GM23248 (cell line): ENCODE measurements at regions not wholly inside any gene's neighbourhood (a gene's known extent, or its start where the extent isn't known, plus 50 kb on each side); places are given as distances from the start of the nearest gene placed in this dataset.

Experiments used
- DNase-seq: peaks from one replicate; pipeline ENCODE4 v3.0.0-alpha.2; 2015
- H2AFZ ChIP-seq: fragments of 200-600 bp; sonication (generic); 2 replicates; pipeline ENCODE4 v1.6.1; 2016; ENCODE audit warnings: antibody characterized with exemption
- H3F3A ChIP-seq: fragments of 200-600 bp; sonication (generic); 2 replicates; pipeline ENCODE4 v1.6.1; 2016; ENCODE audit warnings: mild to moderate bottlenecking, antibody characterized with exemption, mixed run types; ENCODE audit not compliant: insufficient read depth
- H3K27ac ChIP-seq: fragments of 200-600 bp; sonication (generic); 2 replicates; pipeline ENCODE4 v1.5.1; 2016; ENCODE audit warnings: mild to moderate bottlenecking
- H3K27me3 ChIP-seq: fragments of 200-600 bp; sonication (generic); replicated peaks from 2 replicates; pipeline ENCODE4 v1.6.1; 2016; ENCODE audit warnings: mild to moderate bottlenecking; ENCODE audit not compliant: insufficient read depth
- H3K36me3 ChIP-seq: fragments of 200-600 bp; sonication (generic); 2 replicates; pipeline ENCODE4 v1.6.1; 2016; ENCODE audit warnings: low read depth, mild to moderate bottlenecking
- H3K4me1 ChIP-seq: fragments of 200-600 bp; sonication (generic); 2 replicates; pipeline ENCODE4 v1.6.1; 2016; ENCODE audit warnings: mild to moderate bottlenecking; ENCODE audit not compliant: insufficient read depth
- H3K4me2 ChIP-seq: fragments of 200-600 bp; sonication (generic); one replicate; pipeline ENCODE4 v1.6.1; 2016; ENCODE audit warnings: mild to moderate bottlenecking; ENCODE audit not compliant: unreplicated experiment
- H3K4me3 ChIP-seq: fragments of 200-600 bp; sonication (generic); 2 replicates; pipeline ENCODE4 v1.5.1; 2016; ENCODE audit warnings: mild to moderate bottlenecking
- H3K79me2 ChIP-seq: fragments of 200-600 bp; sonication (generic); 2 replicates; pipeline ENCODE4 v1.6.1; 2016; ENCODE audit warnings: mild to moderate bottlenecking; ENCODE audit not compliant: insufficient read depth
- H3K9ac ChIP-seq: fragments of 200-600 bp; sonication (generic); 2 replicates; pipeline ENCODE4 v1.6.1; 2016; ENCODE audit warnings: mild to moderate bottlenecking
- H3K9me2 ChIP-seq: fragments of 200-600 bp; sonication (generic); 2 replicates; pipeline ENCODE4 v1.6.1; 2016; ENCODE audit warnings: mixed run types, mild to moderate bottlenecking, moderate library complexity; ENCODE audit not compliant: insufficient read depth
- H3K9me3 ChIP-seq: fragments of 200-600 bp; sonication (generic); one replicate; pipeline ENCODE4 v1.6.1; 2017; ENCODE audit warnings: low read depth
- H4K20me1 ChIP-seq: fragments of 200-600 bp; sonication (generic); 2 replicates; pipeline ENCODE4 v1.6.0; 2016; ENCODE audit not compliant: insufficient read depth
- EZH2 ChIP-seq: fragments of 200-600 bp; sonication (generic); IDR thresholded peaks from 2 replicates; pipeline ENCODE4 v1.6.1; 2018; ENCODE audit warnings: antibody characterized with exemption, mild to moderate bottlenecking; ENCODE audit not compliant: insufficient read depth, poor library complexity, severe bottlenecking
- EZH2phosphoT487 ChIP-seq: fragments of 200-600 bp; sonication (generic); IDR thresholded peaks from 2 replicates; pipeline ENCODE4 v1.6.1; 2018; ENCODE audit warnings: antibody characterized with exemption, moderate library complexity, mild to moderate bottlenecking, low read depth; ENCODE audit not compliant: insufficient read depth
- whole genome bisulfite sequencing, 2 experiments: methylation state at CpG; one replicate each; pipeline ENCODE4 v1.1.6; 2015 to 2017; ENCODE audit warnings: low lambda C conversion rate in 2 of 2, low coverage in 1 of 2; ENCODE audit errors: missing lambda C conversion rate in 2 of 2; 5-methylcytosine and 5-hydroxymethylcytosine counted together
- in situ Hi-C: fragments of 300-500 bp; cut with MboI; formaldehyde crosslinking; loops from 2 replicates; pipeline ENCODE4 v1.15.0; 2020

- Histone ChIP-seq H3K9me3 (no peaks in the 10 kb centered on the region), H3F3A (no peaks in the 10 kb centered on the region), H3K27me3 (no peaks in the 10 kb centered on the region), H3K4me2 (no peak overlapping the region), H3K27ac (no peak overlapping the region), H4K20me1 (no peaks in the 10 kb centered on the region), H3K36me3 (no peaks in the 10 kb centered on the region), H3K9ac (no peak overlapping the region), H3K4me3 (no peak overlapping the region), H3K9me2 (no peaks in the 10 kb centered on the region), H2AFZ (no peak overlapping the region), H3K4me1 (no peaks in the 10 kb centered on the region), H3K79me2 (no peaks in the 10 kb centered on the region)
- no peak for TF ChIP-seq EZH2
- no peak for TF ChIP-seq EZH2phosphoT487
- in situ Hi-C loops = no loop called here
- 71 to 77% methylated on average over 5 to 7 of the region's 7 CpGs for WGBS, 2 experiments
- DNase-seq = no peak
Observed at GRCh38 chr6:167761794-167762258, 64.9 kb upstream of the AFDN start.

GRCh38 chr6:167762259-167762962 is 64.3 kb upstream of the AFDN start:
- TF ChIP-seq EZH2phosphoT487 = no peak
- no peak for TF ChIP-seq EZH2
- Histone ChIP-seq H3K4me2 (no peak overlapping the region), H3K4me1 (no peaks in the 10 kb centered on the region), H4K20me1 (no peaks in the 10 kb centered on the region), H3K79me2 (no peaks in the 10 kb centered on the region), H3K9ac (no peak overlapping the region), H3F3A (no peaks in the 10 kb centered on the region), H3K36me3 (no peaks in the 10 kb centered on the region), H3K27ac (no peak overlapping the region), H3K9me2 (no peaks in the 10 kb centered on the region), H3K4me3 (no peak overlapping the region), H2AFZ (no peak overlapping the region), H3K9me3 (no peaks in the 10 kb centered on the region), H3K27me3 (no peaks in the 10 kb centered on the region)
- in situ Hi-C loops = no loop called here
- no peak for DNase-seq
- WGBS, 2 experiments = 53% methylated on average over 9 of the region's 9 CpGs

DNA sequence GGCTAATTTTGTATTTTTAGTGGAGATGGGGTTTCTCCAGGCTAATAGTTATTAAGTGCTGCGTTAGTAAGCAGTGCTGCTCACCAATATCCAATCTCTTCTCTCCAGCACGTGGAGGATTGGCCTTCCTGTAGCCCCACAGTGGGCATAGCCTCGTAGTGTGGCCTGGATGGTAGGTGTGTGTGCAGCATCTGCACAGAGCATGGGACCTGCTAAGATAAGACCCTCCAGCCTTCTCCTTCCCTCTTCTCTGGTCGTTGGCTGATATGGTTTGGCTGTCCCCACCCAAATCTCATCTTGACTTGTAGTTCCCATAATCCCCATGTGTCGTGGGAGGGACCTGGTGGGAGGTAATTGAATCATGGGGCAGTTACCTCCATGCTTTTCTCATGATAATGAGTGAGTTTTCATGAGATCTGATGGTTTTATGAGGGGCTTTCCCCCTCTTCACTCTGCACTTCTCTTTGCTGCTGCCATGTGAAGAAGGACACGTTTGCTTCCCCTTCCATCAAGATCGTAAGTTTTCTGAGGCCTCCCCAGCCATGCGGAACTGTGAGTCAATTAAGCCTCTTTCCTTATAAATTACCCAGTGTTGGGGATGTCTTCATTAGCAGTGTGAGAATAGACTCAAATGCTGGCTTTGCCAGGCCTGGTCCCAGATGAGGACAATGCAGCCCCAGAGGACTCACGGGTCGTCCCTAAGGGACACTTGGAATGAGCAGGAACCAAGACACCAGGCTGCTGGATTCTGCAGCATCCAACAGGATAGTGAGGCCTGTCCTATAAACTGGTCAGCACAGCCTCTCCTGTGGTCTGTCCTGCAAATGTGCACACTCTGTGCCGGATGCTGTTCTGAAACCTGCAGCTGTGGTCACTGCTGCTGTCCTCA is 63.4 kb upstream of the AFDN start:
- no peak overlapping the region for H3K4me3 ChIP-seq
- DNase-seq = no peak
- no peaks in the 10 kb centered on the region for H3K9me3 ChIP-seq
- H3F3A ChIP-seq = no peaks in the 10 kb centered on the region
- no peaks in the 10 kb centered on the region for H3K79me2 ChIP-seq
- H3K36me3 ChIP-seq = no peaks in the 10 kb centered on the region
- H3K9ac ChIP-seq = no peak overlapping the region
- no peak for TF ChIP-seq EZH2phosphoT487
- TF ChIP-seq EZH2 = no peak
- no peak overlapping the region for H3K4me2 ChIP-seq
- 49 to 51% methylated on average over 11 of the region's 11 CpGs for WGBS, 2 experiments
- H3K9me2 ChIP-seq = no peaks in the 10 kb centered on the region
- no peak overlapping the region for H2AFZ ChIP-seq
- no peaks in the 10 kb centered on the region for H3K4me1 ChIP-seq
- no peaks in the 10 kb centered on the region for H3K27me3 ChIP-seq
- no peaks in the 10 kb centered on the region for H4K20me1 ChIP-seq
- no peak overlapping the region for H3K27ac ChIP-seq
- in situ Hi-C loops = no loop called here

DNA sequence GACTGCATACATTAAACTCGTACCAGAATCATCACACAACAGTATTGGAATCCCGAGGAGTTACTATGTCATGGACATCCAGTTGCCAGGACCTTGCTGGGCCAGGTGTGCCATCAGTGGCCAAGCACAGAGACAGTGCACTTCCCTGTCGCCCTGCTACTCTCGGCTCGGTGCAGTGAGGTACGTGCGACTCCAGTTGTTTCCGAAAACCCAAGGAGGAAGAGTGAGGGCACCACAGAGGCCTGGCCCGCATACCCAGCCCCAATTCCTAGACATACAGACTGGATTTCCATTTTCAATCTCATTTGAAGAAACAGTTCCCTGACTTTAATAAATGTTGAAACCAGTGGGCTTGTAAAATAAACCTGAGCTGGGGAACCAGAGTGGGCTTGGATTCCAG is 62.5 kb upstream of the AFDN start:
- Histone ChIP-seq H3K36me3 (no peaks in the 10 kb centered on the region), H3K79me2 (no peaks in the 10 kb centered on the region), H3F3A (no peaks in the 10 kb centered on the region), H2AFZ (no peak overlapping the region), H3K9me2 (no peaks in the 10 kb centered on the region), H3K27ac (no peak overlapping the region), H3K9ac (no peak overlapping the region), H3K9me3 (no peaks in the 10 kb centered on the region), H3K4me2 (no peak overlapping the region), H3K4me1 (no peaks in the 10 kb centered on the region), H3K27me3 (no peaks in the 10 kb centered on the region), H4K20me1 (no peaks in the 10 kb centered on the region), H3K4me3 (no peak overlapping the region)
- no peak for DNase-seq
- in situ Hi-C loops = no loop called here
- WGBS, 2 experiments = 50 to 57% methylated on average over 9 of the region's 9 CpGs
- no peak for TF ChIP-seq EZH2phosphoT487
